WTC11 (cell line): ENCODE measurements at regions not wholly inside any gene's neighbourhood (a gene's known extent, or its start where the extent isn't known, plus 50 kb on each side); places are given as distances from the start of the nearest gene placed in this dataset.

Experiments
- ATAC-seq: fragments of 200-7000 bp; cut with Tn5 transposase; 2 replicates; pipeline ENCODE4 v1.10.0; 2021; ENCODE audit warnings: mild to moderate bottlenecking, moderate library complexity
- CTCF ChIA-PET: fragments of 300-600 bp; sonication (Branson Sonifier 250); formaldehyde crosslinking; loops from one replicate; lab custom pipeline; 2021; ENCODE audit warnings: antibody characterized with exemption; lab: Charles Lee
- POLR2A ChIA-PET: fragments of 350-600 bp; sonication (Branson Sonifier 250); formaldehyde crosslinking; loops from one replicate; lab custom pipeline; 2021; ENCODE audit warnings: antibody characterized with exemption; lab: Charles Lee
- DNase-seq: peaks from one replicate; pipeline ENCODE4 v3.0.0; 2021; ENCODE audit warnings: low spot score
- H3K27ac Mint-ChIP-seq: 2 replicates; pipeline ENCODE4 v1.8.0; 2021; ENCODE audit warnings: mixed read lengths
- H3K27me3 Mint-ChIP-seq: 2 replicates; pipeline ENCODE4 v1.8.0; 2021; ENCODE audit warnings: low read depth, mild to moderate bottlenecking, moderate library complexity, mixed read lengths
- H3K36me3 Mint-ChIP-seq: 2 replicates; pipeline ENCODE4 v1.8.0; 2021; ENCODE audit warnings: mixed read lengths
- H3K4me1 Mint-ChIP-seq: 2 replicates; pipeline ENCODE4 v1.8.0; 2022; ENCODE audit warnings: mixed read lengths
- H3K4me3 Mint-ChIP-seq: 2 replicates; pipeline ENCODE4 v1.8.0; 2021; ENCODE audit warnings: mild to moderate bottlenecking, moderate library complexity, mixed read lengths
- H3K9me3 Mint-ChIP-seq: 2 replicates; pipeline ENCODE4 v1.8.0; 2021; ENCODE audit warnings: mixed read lengths
- ATF1 ChIP-seq: sonication (generic); formaldehyde crosslinking; IDR thresholded peaks from 2 replicates; pipeline ENCODE4 v1.8.1; 2023; ENCODE audit warnings: mild to moderate bottlenecking, moderate library complexity, missing genetic modification reagents
- ATF3 ChIP-seq: sonication (generic); formaldehyde crosslinking; conservative IDR thresholded peaks from 2 replicates; pipeline ENCODE4 v1.8.1; 2022; ENCODE audit warnings: mild to moderate bottlenecking, missing genetic modification reagents
- E2F4 ChIP-seq: sonication (generic); formaldehyde crosslinking; IDR thresholded peaks from 2 replicates; pipeline ENCODE4 v1.8.1; 2022; ENCODE audit warnings: low read depth, mild to moderate bottlenecking, moderate library complexity, missing genetic modification reagents, borderline replicate concordance
- ESRRA ChIP-seq: sonication (generic); formaldehyde crosslinking; IDR thresholded peaks from 2 replicates; pipeline ENCODE4 v1.8.1; 2022; ENCODE audit warnings: mild to moderate bottlenecking, missing genetic modification reagents, borderline replicate concordance
- GABPB1 ChIP-seq: sonication (generic); formaldehyde crosslinking; IDR thresholded peaks from 2 replicates; pipeline ENCODE4 v1.8.1; 2023; ENCODE audit warnings: mild to moderate bottlenecking, missing genetic modification reagents
- GRHL2 ChIP-seq: fragments of 250-450 bp; sonication (Bioruptor Pico); IDR thresholded peaks from 2 replicates; pipeline ENCODE4 v1.8.0; 2022; ENCODE audit warnings: mild to moderate bottlenecking, moderate library complexity; ENCODE audit not compliant: insufficient replicate concordance, severe bottlenecking
- MXD4 ChIP-seq: fragments of 250-450 bp; sonication (Bioruptor Pico); IDR thresholded peaks from 2 replicates; pipeline ENCODE4 v1.8.0; 2021; ENCODE audit warnings: mild to moderate bottlenecking, moderate library complexity, borderline replicate concordance
- NFATC4 ChIP-seq: fragments of 250-450 bp; sonication (Bioruptor Pico); IDR thresholded peaks from 2 replicates; pipeline ENCODE4 v1.9.0; 2021; ENCODE audit warnings: mild to moderate bottlenecking
- NR2C2 ChIP-seq: sonication (generic); formaldehyde crosslinking; IDR thresholded peaks from 2 replicates; pipeline ENCODE4 v1.8.0; 2022; ENCODE audit warnings: mild to moderate bottlenecking, missing genetic modification reagents
- PRRX2 ChIP-seq: fragments of 250-450 bp; sonication (Bioruptor Pico); IDR thresholded peaks from 2 replicates; pipeline ENCODE4 v1.8.0; 2021; ENCODE audit warnings: mild to moderate bottlenecking
- RORB ChIP-seq: fragments of 250-450 bp; sonication (Bioruptor Pico); IDR thresholded peaks from 2 replicates; pipeline ENCODE4 v1.9.0; 2021; ENCODE audit warnings: mild to moderate bottlenecking
- TCF7 ChIP-seq: sonication (generic); formaldehyde crosslinking; IDR thresholded peaks from 2 replicates; pipeline ENCODE4 v1.8.0; 2022; ENCODE audit warnings: mild to moderate bottlenecking, low read depth, missing genetic modification reagents, moderate library complexity
- TP53 ChIP-seq: sonication (generic); formaldehyde crosslinking; IDR thresholded peaks from 2 replicates; pipeline ENCODE4 v1.8.1; 2023; ENCODE audit warnings: mild to moderate bottlenecking, missing genetic modification reagents
- ZNF121 ChIP-seq: sonication (generic); formaldehyde crosslinking; IDR thresholded peaks from 2 replicates; pipeline ENCODE4 v1.8.0; 2023; ENCODE audit warnings: missing genetic modification reagents
- ZNF263 ChIP-seq: sonication (generic); formaldehyde crosslinking; IDR thresholded peaks from 2 replicates; pipeline ENCODE4 v1.8.1; 2022; ENCODE audit warnings: low read depth, mild to moderate bottlenecking, moderate library complexity, missing genetic modification reagents
- ZNF317 ChIP-seq: sonication (generic); formaldehyde crosslinking; IDR thresholded peaks from 2 replicates; pipeline ENCODE4 v1.8.1; 2023; ENCODE audit warnings: low read depth, mild to moderate bottlenecking, moderate library complexity, missing genetic modification reagents, borderline replicate concordance
- ZNF512 ChIP-seq: sonication (generic); formaldehyde crosslinking; IDR thresholded peaks from 2 replicates; pipeline ENCODE4 v1.8.1; 2022; ENCODE audit warnings: missing genetic modification reagents, borderline replicate concordance
- TF ChIP-seq, protein P1 (sequence below): sonication (generic); formaldehyde crosslinking; IDR thresholded peaks from 2 replicates; pipeline ENCODE4 v1.8.0; 2023; ENCODE audit warnings: mild to moderate bottlenecking, missing genetic modification reagents
- TF ChIP-seq, protein P2 (sequence below): sonication (generic); formaldehyde crosslinking; IDR thresholded peaks from 2 replicates; pipeline ENCODE4 v1.8.1; 2023; ENCODE audit warnings: mild to moderate bottlenecking, moderate library complexity, missing genetic modification reagents
- TF ChIP-seq, protein P3 (sequence below): sonication (generic); formaldehyde crosslinking; IDR thresholded peaks from 2 replicates; pipeline ENCODE4 v1.8.1; 2023; ENCODE audit warnings: mild to moderate bottlenecking, missing genetic modification reagents
- TF ChIP-seq, protein P4 (sequence below): fragments of 250-450 bp; sonication (Bioruptor Pico); IDR thresholded peaks from 2 replicates; pipeline ENCODE4 v1.9.0; 2021; ENCODE audit warnings: moderate library complexity, mild to moderate bottlenecking, inconsistent platforms, borderline replicate concordance

GRCh38 chr2:49288902-49289700 lies 134.8 kb upstream of the FSHR start:
- ChIA-PET CTCF (no interaction called here), POLR2A (no interaction called here)
- ATAC-seq (no peak), DNase-seq (no peak)
- H3K27ac Mint-ChIP-seq: no peak overlapping the region
- H3K27me3 Mint-ChIP-seq: peaks cover 15% of the 10 kb centered on the region
- peaks cover 39% of the 10 kb centered on the region for H3K4me1 Mint-ChIP-seq
- no peaks in the 10 kb centered on the region for H3K36me3 Mint-ChIP-seq
- TF ChIP-seq, protein P1, sequence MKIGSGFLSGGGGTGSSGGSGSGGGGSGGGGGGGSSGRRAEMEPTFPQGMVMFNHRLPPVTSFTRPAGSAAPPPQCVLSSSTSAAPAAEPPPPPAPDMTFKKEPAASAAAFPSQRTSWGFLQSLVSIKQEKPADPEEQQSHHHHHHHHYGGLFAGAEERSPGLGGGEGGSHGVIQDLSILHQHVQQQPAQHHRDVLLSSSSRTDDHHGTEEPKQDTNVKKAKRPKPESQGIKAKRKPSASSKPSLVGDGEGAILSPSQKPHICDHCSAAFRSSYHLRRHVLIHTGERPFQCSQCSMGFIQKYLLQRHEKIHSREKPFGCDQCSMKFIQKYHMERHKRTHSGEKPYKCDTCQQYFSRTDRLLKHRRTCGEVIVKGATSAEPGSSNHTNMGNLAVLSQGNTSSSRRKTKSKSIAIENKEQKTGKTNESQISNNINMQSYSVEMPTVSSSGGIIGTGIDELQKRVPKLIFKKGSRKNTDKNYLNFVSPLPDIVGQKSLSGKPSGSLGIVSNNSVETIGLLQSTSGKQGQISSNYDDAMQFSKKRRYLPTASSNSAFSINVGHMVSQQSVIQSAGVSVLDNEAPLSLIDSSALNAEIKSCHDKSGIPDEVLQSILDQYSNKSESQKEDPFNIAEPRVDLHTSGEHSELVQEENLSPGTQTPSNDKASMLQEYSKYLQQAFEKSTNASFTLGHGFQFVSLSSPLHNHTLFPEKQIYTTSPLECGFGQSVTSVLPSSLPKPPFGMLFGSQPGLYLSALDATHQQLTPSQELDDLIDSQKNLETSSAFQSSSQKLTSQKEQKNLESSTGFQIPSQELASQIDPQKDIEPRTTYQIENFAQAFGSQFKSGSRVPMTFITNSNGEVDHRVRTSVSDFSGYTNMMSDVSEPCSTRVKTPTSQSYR (CRISPR knock-in tag): no peak
- TF ChIP-seq TP53 (CRISPR knock-in tag): no peak
- TF ChIP-seq E2F4 (CRISPR knock-in tag): no peak
- TF ChIP-seq RORB (CRISPR knock-in tag): no peak
- no peak for TF ChIP-seq GABPB1 (CRISPR knock-in tag)
- TF ChIP-seq PRRX2: no peak
- TF ChIP-seq NR2C2 (CRISPR knock-in tag): no peak
- no peak for TF ChIP-seq ATF1 (CRISPR knock-in tag)
- TF ChIP-seq, protein P2, sequence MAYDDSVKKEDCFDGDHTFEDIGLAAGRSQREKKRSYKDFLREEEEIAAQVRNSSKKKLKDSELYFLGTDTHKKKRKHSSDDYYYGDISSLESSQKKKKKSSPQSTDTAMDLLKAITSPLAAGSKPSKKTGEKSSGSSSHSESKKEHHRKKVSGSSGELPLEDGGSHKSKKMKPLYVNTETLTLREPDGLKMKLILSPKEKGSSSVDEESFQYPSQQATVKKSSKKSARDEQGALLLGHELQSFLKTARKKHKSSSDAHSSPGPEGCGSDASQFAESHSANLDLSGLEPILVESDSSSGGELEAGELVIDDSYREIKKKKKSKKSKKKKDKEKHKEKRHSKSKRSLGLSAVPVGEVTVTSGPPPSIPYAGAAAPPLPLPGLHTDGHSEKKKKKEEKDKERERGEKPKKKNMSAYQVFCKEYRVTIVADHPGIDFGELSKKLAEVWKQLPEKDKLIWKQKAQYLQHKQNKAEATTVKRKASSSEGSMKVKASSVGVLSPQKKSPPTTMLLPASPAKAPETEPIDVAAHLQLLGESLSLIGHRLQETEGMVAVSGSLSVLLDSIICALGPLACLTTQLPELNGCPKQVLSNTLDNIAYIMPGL (CRISPR knock-in tag): no peak
- H3K9me3 Mint-ChIP-seq: peaks cover 6% of the 10 kb centered on the region
- H3K4me3 Mint-ChIP-seq: no peak overlapping the region

DNA sequence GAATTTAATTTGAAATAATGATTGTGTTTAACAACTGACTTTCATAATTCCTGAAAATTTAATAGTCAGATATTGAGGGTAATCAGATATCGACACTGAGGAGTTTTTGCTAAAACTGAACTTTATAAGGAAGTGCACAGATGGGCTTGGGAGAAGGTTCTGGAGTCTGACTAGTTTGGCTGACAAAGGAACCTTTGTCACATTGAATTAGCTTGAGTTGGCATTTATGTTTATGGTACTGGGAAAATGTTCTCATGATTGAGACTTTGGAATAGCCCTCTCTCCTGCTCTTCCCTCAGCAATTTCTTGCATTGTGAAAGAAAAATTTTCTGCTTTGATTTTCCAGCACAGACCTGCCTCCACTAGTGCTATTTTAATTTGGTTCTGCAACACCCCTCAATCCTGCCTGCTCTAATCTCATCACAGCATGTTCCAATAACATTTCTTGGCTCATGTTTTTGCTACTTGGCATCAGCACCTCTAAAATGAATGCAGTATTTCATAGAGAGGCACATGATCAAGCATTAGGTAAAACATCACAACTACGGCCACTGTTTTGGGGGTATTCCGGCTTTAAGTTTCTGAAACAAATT lies 133.9 kb upstream of the FSHR start:
- POLR2A ChIA-PET: no interaction called here
- Mint-ChIP-seq H3K36me3 (no peaks in the 10 kb centered on the region), H3K27ac (no peak overlapping the region), H3K27me3 (peaks cover 14% of the 10 kb centered on the region), H3K4me1 (peaks cover 39% of the 10 kb centered on the region), H3K4me3 (no peak overlapping the region), H3K9me3 (peaks cover 6% of the 10 kb centered on the region)
- DNase-seq (no peak), ATAC-seq (no peak)
- CTCF ChIA-PET: no interaction called here
- TF ChIP-seq MXD4 (CRISPR knock-in tag) (no peak), TCF7 (CRISPR knock-in tag) (no peak), NFATC4 (CRISPR knock-in tag) (no peak)

DNA sequence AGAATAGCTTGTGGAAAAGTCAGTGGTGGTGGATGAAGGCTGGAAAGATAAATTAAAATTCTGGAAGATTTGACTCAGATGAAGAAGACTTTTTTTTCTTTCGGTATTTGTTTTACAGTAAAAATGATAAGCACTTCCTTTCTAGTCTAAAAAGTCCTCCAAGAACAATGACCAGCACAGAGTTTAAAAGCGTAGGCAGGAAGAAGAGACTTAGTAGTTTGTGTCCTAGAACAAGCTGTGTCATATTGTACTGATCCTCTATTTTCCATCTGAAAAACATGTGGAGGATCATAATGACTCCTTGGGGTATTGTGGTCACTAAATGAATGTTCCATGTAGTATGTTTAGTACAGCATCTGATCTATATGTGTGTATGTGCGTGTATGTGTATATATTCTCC lies 132.4 kb upstream of the FSHR start:
- Mint-ChIP-seq H3K9me3 (peaks cover 3% of the 10 kb centered on the region), H3K36me3 (no peaks in the 10 kb centered on the region), H3K27me3 (no peaks in the 10 kb centered on the region), H3K4me1 (peaks cover 40% of the 10 kb centered on the region), H3K27ac (no peak overlapping the region), H3K4me3 (no peak overlapping the region)
- POLR2A ChIA-PET: no interaction called here
- CTCF ChIA-PET: interaction anchor here (0.7 kb wide), 1 partner anchor 341 kb away, joined by 3 read pairs; no protein-coding TSS in a partner anchor
- ATAC-seq (no peak), DNase-seq (no peak)
- no peak for TF ChIP-seq ZNF263 (CRISPR knock-in tag)
- TF ChIP-seq ATF3 (CRISPR knock-in tag): no peak
- TF ChIP-seq GRHL2 (CRISPR knock-in tag): no peak
- no peak for TF ChIP-seq ESRRA
- no peak for TF ChIP-seq ZNF512 (CRISPR knock-in tag)
- TF ChIP-seq, protein P3, sequence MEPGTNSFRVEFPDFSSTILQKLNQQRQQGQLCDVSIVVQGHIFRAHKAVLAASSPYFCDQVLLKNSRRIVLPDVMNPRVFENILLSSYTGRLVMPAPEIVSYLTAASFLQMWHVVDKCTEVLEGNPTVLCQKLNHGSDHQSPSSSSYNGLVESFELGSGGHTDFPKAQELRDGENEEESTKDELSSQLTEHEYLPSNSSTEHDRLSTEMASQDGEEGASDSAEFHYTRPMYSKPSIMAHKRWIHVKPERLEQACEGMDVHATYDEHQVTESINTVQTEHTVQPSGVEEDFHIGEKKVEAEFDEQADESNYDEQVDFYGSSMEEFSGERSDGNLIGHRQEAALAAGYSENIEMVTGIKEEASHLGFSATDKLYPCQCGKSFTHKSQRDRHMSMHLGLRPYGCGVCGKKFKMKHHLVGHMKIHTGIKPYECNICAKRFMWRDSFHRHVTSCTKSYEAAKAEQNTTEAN (CRISPR knock-in tag): no peak
- TF ChIP-seq, protein P4, sequence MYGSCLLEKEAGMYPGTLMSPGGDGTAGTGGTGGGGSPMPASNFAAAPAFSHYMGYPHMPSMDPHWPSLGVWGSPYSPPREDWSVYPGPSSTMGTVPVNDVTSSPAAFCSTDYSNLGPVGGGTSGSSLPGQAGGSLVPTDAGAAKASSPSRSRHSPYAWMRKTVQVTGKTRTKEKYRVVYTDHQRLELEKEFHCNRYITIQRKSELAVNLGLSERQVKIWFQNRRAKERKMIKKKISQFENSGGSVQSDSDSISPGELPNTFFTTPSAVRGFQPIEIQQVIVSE (CRISPR knock-in tag): no peak
- no peak for TF ChIP-seq ZNF121 (CRISPR knock-in tag)
- no peak for TF ChIP-seq ZNF317
